Activated CD8-positive, alpha-beta T cell treated with anti-CD3 and anti-CD28 coated beads for 36 hours (primary cell): ENCODE measurements at regions not wholly inside any gene's neighbourhood (a gene's known extent, or its start where the extent isn't known, plus 50 kb on each side); places are given as distances from the start of the nearest gene placed in this dataset.

Experiments used
- ATAC-seq: fragments of 200-7000 bp; cut with Tn5 transposase; one replicate; pipeline ENCODE4 v1.10.0; 2021; ENCODE audit warnings: mild to moderate bottlenecking, moderate library complexity
- CTCF ChIA-PET: fragments of 350-600 bp; sonication (Branson Sonifier 250); formaldehyde crosslinking; loops from one replicate; lab custom pipeline; 2021; ENCODE audit warnings: antibody characterized with exemption; lab: Charles Lee
- POLR2A ChIA-PET: fragments of 350-600 bp; sonication (Branson Sonifier 250); formaldehyde crosslinking; loops from one replicate; lab custom pipeline; 2021; ENCODE audit warnings: antibody characterized with exemption; lab: Charles Lee
- DNase-seq: peaks from one replicate; pipeline ENCODE4 v3.0.0-alpha.2; 2020
- H3K27ac Mint-ChIP-seq: one replicate; pipeline ENCODE4 v1.8.0; 2021; ENCODE audit warnings: mild to moderate bottlenecking, mixed read lengths
- H3K27me3 Mint-ChIP-seq: one replicate; pipeline ENCODE4 v1.8.0; 2021; ENCODE audit warnings: mixed read lengths
- H3K36me3 Mint-ChIP-seq: one replicate; pipeline ENCODE4 v1.8.0; 2021; ENCODE audit warnings: low read depth, mixed read lengths
- H3K4me1 Mint-ChIP-seq: one replicate; pipeline ENCODE4 v1.8.0; 2021; ENCODE audit warnings: low read depth, mixed read lengths
- H3K4me3 Mint-ChIP-seq: one replicate; pipeline ENCODE4 v1.8.0; 2021; ENCODE audit warnings: mild to moderate bottlenecking, moderate library complexity, mixed read lengths
- H3K9me3 Mint-ChIP-seq: one replicate; pipeline ENCODE4 v1.8.0; 2021; ENCODE audit warnings: mixed read lengths
- CTCF ChIP-seq: fragments of 200-600 bp; IDR thresholded peaks from one replicate; pipeline ENCODE4 v1.8.0; 2022; ENCODE audit warnings: antibody characterized with exemption, mild to moderate bottlenecking
- intact Hi-C: fragments of 100-400 bp; cut with micrococcal nuclease; formaldehyde crosslinking; loops from one replicate; pipeline ENCODE4 v1.10.0; 2022

- H3K27ac Mint-ChIP-seq, result no peak overlapping the region
- TF ChIP-seq CTCF, result no peak
- intact Hi-C loops, result no loop called here
- DNase-seq, result no peak
- no peaks in the 10 kb centered on the region for H3K4me1 Mint-ChIP-seq
- peaks cover 11% of the 10 kb centered on the region for H3K9me3 Mint-ChIP-seq
- ATAC-seq, result no peak
- ChIA-PET CTCF (no interaction called here), POLR2A (no interaction called here)
- H3K27me3 Mint-ChIP-seq, result no peaks in the 10 kb centered on the region
- H3K36me3 Mint-ChIP-seq, result no peaks in the 10 kb centered on the region
- no peak overlapping the region for H3K4me3 Mint-ChIP-seq
Observed at GRCh38 chr11:21883354-21883753, 309.5 kb upstream of the ANO5 start.

- TF ChIP-seq CTCF, result no peak
Observed at GRCh38 chr11:21888814-21889213, 304.1 kb upstream of the ANO5 start.

GRCh38 chr11:21892736-21893564 lies 299.9 kb upstream of the ANO5 start:
- ATAC-seq, result no peak
- POLR2A ChIA-PET, result no interaction called here
- H3K9me3 Mint-ChIP-seq, result peaks cover 6% of the 10 kb centered on the region

More at GRCh38 chr11:21888814-21889213, 304.1 kb upstream of the ANO5 start:
- no peak for DNase-seq
- Mint-ChIP-seq H3K36me3 (no peaks in the 10 kb centered on the region), H3K9me3 (peaks cover 9% of the 10 kb centered on the region), H3K27me3 (no peaks in the 10 kb centered on the region), H3K4me3 (no peak overlapping the region), H3K27ac (no peak overlapping the region), H3K4me1 (no peaks in the 10 kb centered on the region)
- POLR2A ChIA-PET, result no interaction called here
- no peak for ATAC-seq
- intact Hi-C loops, result no loop called here
- CTCF ChIA-PET, result no interaction called here

GRCh38 chr11:21893565-21893867 lies 299.4 kb upstream of the ANO5 start:
- H3K27ac Mint-ChIP-seq, result no peak overlapping the region
- ChIA-PET CTCF (no interaction called here), POLR2A (no interaction called here)
- no peak for ATAC-seq
- TF ChIP-seq CTCF, result no peak
- no peak for DNase-seq
- peaks cover 6% of the 10 kb centered on the region for H3K9me3 Mint-ChIP-seq
- no peaks in the 10 kb centered on the region for H3K4me1 Mint-ChIP-seq
- H3K4me3 Mint-ChIP-seq, result no peak overlapping the region
- no peaks in the 10 kb centered on the region for H3K27me3 Mint-ChIP-seq
- no peaks in the 10 kb centered on the region for H3K36me3 Mint-ChIP-seq
- intact Hi-C loops, result no loop called here

More at GRCh38 chr11:21892736-21893564, 299.9 kb upstream of the ANO5 start:
- CTCF ChIA-PET, result no interaction called here
- TF ChIP-seq CTCF, result no peak
- Mint-ChIP-seq H3K36me3 (no peaks in the 10 kb centered on the region), H3K4me3 (no peak overlapping the region), H3K27me3 (no peaks in the 10 kb centered on the region), H3K27ac (no peak overlapping the region), H3K4me1 (no peaks in the 10 kb centered on the region)
- DNase-seq, result no peak
- intact Hi-C loops, result no loop called here

- intact Hi-C loops, result no loop called here
- POLR2A ChIA-PET, result no interaction called here
- Mint-ChIP-seq H3K27ac (no peak overlapping the region), H3K4me1 (no peaks in the 10 kb centered on the region), H3K36me3 (no peaks in the 10 kb centered on the region), H3K4me3 (no peak overlapping the region), H3K9me3 (peaks cover 6% of the 10 kb centered on the region), H3K27me3 (no peaks in the 10 kb centered on the region)
- CTCF ChIA-PET, result no interaction called here
- TF ChIP-seq CTCF, result no peak
- no peak for DNase-seq
- ATAC-seq, result no peak
Observed at GRCh38 chr11:21894492-21894891, 298.4 kb upstream of the ANO5 start.
